Mucosa of descending colon (tissue), 3 donors: ENCODE measurements at regions not wholly inside any gene's neighbourhood (a gene's known extent, or its start where the extent isn't known, plus 50 kb on each side); places are given as distances from the start of the nearest gene placed in this dataset.

Experiments used
- ATAC-seq: fragments of 200-7000 bp; cut with Tn5 transposase; one replicate; pipeline ENCODE4 v1.9.1; 2020; ENCODE audit warnings: mild to moderate bottlenecking, moderate library complexity
- DNase-seq, 3 donors: peaks; one replicate each; pipeline ENCODE4 v3.0.0-alpha.2; 2020
- H3K36me3 ChIP-seq: fragments of 200-600 bp; one replicate; pipeline ENCODE4 v1.8.0; 2021; ENCODE audit warnings: low read depth, mild to moderate bottlenecking
- H3K4me1 ChIP-seq: fragments of 200-600 bp; one replicate; pipeline ENCODE4 v1.8.0; 2021; ENCODE audit warnings: low read depth, mild to moderate bottlenecking
- H3K4me3 ChIP-seq: fragments of 200-600 bp; one replicate; pipeline ENCODE4 v1.8.0; 2021; ENCODE audit warnings: mild to moderate bottlenecking
- H3K9me3 ChIP-seq: fragments of 200-600 bp; one replicate; pipeline ENCODE4 v1.8.0; 2021; ENCODE audit warnings: mild to moderate bottlenecking
- intact Hi-C, 2 donors: fragments of 100-400 bp; cut with DNase I in 1 of 2; cut with micrococcal nuclease in 1 of 2; formaldehyde crosslinking; loops; one replicate each; pipeline versions ENCODE4 v1.11.0 to v1.11.1; 2022; cut with DNase I, micrococcal nuclease
- TF ChIP-seq, protein P1 (sequence below): fragments of 200-600 bp; IDR thresholded peaks from one replicate; pipeline ENCODE4 v1.8.0; 2022; ENCODE audit warnings: antibody characterized with exemption, mild to moderate bottlenecking
- donor health status: DM: no; HTN: no; CAD: no; lungs with moderate emphysema.
- donor health status: DM: no; HTN: no; CAD: no.
- donor health status: DM: no; HTN: yes; CAD: no.

DNA sequence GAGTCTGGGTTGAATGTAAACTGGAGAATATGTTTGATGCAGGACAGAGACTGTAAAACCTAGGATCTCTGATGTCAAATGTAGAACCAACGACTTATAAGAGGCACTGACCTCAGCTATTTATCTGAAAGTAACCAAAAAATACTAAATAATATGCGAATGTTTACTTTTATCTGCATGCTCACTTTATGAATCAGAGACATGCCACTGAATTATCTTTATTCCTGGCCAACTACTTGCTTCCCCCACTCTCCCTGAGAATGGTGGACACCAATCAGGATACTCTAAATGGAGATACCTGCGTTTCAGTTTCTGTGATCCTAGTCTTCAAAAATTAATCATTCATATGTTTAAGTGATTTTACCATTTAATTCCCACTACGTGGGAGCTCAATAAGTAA, 1038.4 kb upstream of the PABPC4L start:
- DNase-seq = no peak
- Histone ChIP-seq H3K4me1 (no peaks in the 10 kb centered on the region), H3K4me3 (no peak overlapping the region), H3K36me3 (no peaks in the 10 kb centered on the region), H3K9me3 (no peaks in the 10 kb centered on the region)
- ATAC-seq = no peak
- TF ChIP-seq, protein P1, sequence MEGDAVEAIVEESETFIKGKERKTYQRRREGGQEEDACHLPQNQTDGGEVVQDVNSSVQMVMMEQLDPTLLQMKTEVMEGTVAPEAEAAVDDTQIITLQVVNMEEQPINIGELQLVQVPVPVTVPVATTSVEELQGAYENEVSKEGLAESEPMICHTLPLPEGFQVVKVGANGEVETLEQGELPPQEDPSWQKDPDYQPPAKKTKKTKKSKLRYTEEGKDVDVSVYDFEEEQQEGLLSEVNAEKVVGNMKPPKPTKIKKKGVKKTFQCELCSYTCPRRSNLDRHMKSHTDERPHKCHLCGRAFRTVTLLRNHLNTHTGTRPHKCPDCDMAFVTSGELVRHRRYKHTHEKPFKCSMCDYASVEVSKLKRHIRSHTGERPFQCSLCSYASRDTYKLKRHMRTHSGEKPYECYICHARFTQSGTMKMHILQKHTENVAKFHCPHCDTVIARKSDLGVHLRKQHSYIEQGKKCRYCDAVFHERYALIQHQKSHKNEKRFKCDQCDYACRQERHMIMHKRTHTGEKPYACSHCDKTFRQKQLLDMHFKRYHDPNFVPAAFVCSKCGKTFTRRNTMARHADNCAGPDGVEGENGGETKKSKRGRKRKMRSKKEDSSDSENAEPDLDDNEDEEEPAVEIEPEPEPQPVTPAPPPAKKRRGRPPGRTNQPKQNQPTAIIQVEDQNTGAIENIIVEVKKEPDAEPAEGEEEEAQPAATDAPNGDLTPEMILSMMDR = no peak
- intact Hi-C loops = no loop called here

DNA sequence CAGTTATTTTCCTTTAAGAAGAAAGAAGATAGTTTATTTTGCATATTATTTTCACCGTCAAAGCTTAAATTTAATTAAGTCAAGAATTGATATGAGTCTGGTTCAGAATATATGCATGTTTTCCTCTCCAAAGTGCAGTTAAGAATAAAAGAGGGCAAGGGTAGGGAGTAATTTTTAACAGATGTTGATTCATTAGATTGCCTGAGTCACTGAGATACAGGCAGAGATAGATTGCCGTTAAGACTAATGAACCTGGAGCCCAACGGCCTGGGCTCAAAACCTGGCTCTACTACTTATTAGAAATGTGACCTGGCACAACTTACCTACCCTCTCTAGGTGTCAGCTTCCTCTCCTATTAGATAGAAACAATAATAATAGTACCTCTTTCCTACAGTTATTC, 1037.4 kb upstream of the PABPC4L start:
- intact Hi-C loops = no loop called here
- DNase-seq (no peak), ATAC-seq (no peak)
- H3K4me1 ChIP-seq = no peaks in the 10 kb centered on the region
- H3K36me3 ChIP-seq = no peaks in the 10 kb centered on the region
- TF ChIP-seq, protein P1 = no peak
- no peaks in the 10 kb centered on the region for H3K9me3 ChIP-seq
- no peak overlapping the region for H3K4me3 ChIP-seq

DNA sequence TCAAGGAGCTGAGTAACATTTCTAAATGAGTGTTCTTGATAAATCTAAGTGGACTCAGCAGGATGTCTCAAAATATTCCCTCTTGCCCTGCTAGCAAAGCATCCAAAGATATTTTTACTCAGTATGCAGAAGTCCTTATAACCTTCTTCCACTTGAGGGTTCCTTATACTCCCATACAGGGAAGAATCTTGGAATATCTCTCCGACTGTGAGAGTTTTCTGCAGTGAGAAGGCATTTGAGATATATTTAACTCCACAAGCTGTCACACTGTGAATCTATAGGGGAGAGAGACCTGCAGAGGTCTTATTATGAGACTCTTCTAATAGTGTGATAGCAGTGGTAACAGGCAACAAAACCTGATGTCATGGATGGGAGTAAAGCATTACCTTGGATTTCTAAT, 1034.5 kb upstream of the PABPC4L start:
- no peak for ATAC-seq
- TF ChIP-seq, protein P1 = no peak
- no peak overlapping the region for H3K4me3 ChIP-seq
- no peaks in the 10 kb centered on the region for H3K4me1 ChIP-seq
- DNase-seq = no peak
- intact Hi-C loops = no loop called here
- H3K9me3 ChIP-seq = no peaks in the 10 kb centered on the region
- no peaks in the 10 kb centered on the region for H3K36me3 ChIP-seq

DNA sequence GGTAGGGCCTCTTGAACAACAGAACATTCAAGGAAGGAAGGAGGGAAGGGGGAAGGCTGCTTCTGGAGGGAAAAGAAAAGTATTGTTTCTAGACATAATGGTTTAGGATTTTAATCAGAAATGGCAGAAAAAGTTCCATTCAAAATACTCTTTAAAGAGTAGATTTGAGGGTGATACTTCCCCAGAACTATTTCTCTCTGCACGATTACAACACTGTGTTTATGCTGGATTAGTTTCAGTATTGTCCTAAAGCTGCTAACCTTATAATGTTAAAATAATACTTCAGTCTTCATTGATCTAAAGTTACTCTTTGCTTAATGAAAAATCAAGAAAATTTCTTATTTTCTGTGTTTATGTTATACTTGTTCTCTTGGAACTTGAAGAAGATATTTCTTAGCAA, 1026.3 kb upstream of the PABPC4L start:
- intact Hi-C loops = no loop called here
- ATAC-seq (no peak), DNase-seq (no peak)
- no peak overlapping the region for H3K4me3 ChIP-seq
- H3K36me3 ChIP-seq = no peaks in the 10 kb centered on the region
- no peaks in the 10 kb centered on the region for H3K4me1 ChIP-seq
- TF ChIP-seq, protein P1 = no peak
- H3K9me3 ChIP-seq = no peaks in the 10 kb centered on the region

DNA sequence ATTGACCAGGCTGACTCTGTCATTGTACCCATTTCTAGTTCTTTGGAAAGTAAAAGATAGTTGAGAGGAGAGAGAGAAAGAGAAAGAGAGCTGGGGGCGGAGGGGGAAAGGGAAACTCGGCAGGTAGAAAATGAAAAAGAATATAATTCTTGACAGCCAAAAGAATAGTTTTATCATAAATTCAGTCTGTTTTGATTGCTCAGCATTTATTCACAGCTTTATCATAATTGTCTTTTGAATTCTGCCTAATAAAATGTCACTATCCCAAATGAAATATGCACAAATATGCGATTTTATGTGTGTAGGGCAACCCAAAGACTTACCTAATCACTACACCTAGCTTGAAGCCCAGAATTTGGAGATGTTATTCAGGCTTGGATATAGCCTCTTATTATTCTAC, 1024.0 kb upstream of the PABPC4L start:
- TF ChIP-seq, protein P1 = no peak
- intact Hi-C loops = no loop called here
- DNase-seq (no peak), ATAC-seq (no peak)
- Histone ChIP-seq H3K4me1 (no peaks in the 10 kb centered on the region), H3K36me3 (no peaks in the 10 kb centered on the region), H3K9me3 (no peaks in the 10 kb centered on the region), H3K4me3 (no peak overlapping the region)

DNA sequence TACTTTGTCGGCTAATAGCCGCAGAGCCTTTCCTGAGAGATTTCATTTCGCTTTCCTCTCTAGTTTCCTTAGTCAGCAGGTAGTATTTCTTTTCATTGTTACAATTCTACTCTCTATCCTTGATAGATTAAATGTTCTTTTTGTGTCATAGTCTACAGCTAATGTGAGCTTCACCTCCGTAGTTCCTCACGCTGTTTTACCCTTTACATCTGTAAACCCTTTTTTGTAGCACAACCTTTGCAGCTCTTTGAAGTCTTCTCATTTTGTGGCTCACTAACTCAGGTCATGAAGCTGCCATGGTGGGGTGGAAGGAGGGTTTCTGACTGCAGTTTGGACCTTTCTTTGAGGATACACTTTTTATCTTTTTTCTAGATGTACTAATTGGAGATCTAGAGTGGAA, 1008.8 kb upstream of the PABPC4L start:
- ATAC-seq = no peak
- intact Hi-C loops = no loop called here

More for the DNA sequence above, 1008.8 kb upstream of the PABPC4L start:
- no peaks in the 10 kb centered on the region for H3K36me3 ChIP-seq
- TF ChIP-seq, protein P1 = no peak
- DNase-seq = no peak
- no peaks in the 10 kb centered on the region for H3K4me1 ChIP-seq
- H3K4me3 ChIP-seq = no peak overlapping the region
- H3K9me3 ChIP-seq = no peaks in the 10 kb centered on the region
